MM.1S (cell line): ENCODE measurements at regions not wholly inside any gene's neighbourhood (a gene's known extent, or its start where the extent isn't known, plus 50 kb on each side); places are given as distances from the start of the nearest gene placed in this dataset.

ENCODE experiments used
- CTCF ChIP-seq: fragments of 300-600 bp; sonication (generic); IDR thresholded peaks from 2 replicates; pipeline ENCODE4 v1.5.1; 2016; ENCODE audit warnings: antibody characterized with exemption, low read length, mixed read lengths
- EZH2 ChIP-seq: fragments of 300-600 bp; sonication (generic); optimal IDR thresholded peaks from 2 replicates; pipeline ENCODE3; 2017; ENCODE audit warnings: low read depth, mild to moderate bottlenecking, antibody characterized with exemption, low read length, mixed read lengths

- no peak for TF ChIP-seq CTCF
- TF ChIP-seq EZH2 = no peak
Measured at GRCh38 chr5:17431272-17432050, 66.6 kb upstream of the TAF11L2 start.
